Parathyroid adenoma (tissue), 2 donors: ENCODE measurements at regions not wholly inside any gene's neighbourhood (a gene's known extent, or its start where the extent isn't known, plus 50 kb on each side); places are given as distances from the start of the nearest gene placed in this dataset.

Source experiments
- H2AFZ ChIP-seq: fragments of 300-600 bp; sonication (generic); one replicate; pipeline ENCODE4 v1.7.0; 2017; ENCODE audit warnings: antibody characterized with exemption, mild to moderate bottlenecking
- H3K27ac ChIP-seq: fragments of 300-600 bp; sonication (generic); one replicate; pipeline ENCODE4 v1.7.0; 2017
- H3K27me3 ChIP-seq: fragments of 300-600 bp; sonication (generic); one replicate; pipeline ENCODE4 v1.7.0; 2017; ENCODE audit warnings: low read length; ENCODE audit not compliant: control insufficient read depth, insufficient read depth
- H3K36me3 ChIP-seq: fragments of 300-600 bp; sonication (generic); one replicate; pipeline ENCODE4 v1.7.0; 2017; ENCODE audit warnings: low read length; ENCODE audit not compliant: control insufficient read depth, insufficient read depth
- H3K4me1 ChIP-seq: fragments of 300-600 bp; sonication (generic); one replicate; pipeline ENCODE4 v1.7.0; 2017; ENCODE audit warnings: control low read depth
- H3K4me2 ChIP-seq: fragments of 300-600 bp; sonication (generic); one replicate; pipeline ENCODE4 v1.7.0; 2017; ENCODE audit warnings: low read length
- H3K4me3 ChIP-seq: fragments of 300-600 bp; sonication (generic); one replicate; pipeline ENCODE4 v1.7.0; 2017; ENCODE audit warnings: low read depth, low read length
- H3K79me2 ChIP-seq: fragments of 300-600 bp; sonication (generic); one replicate; pipeline ENCODE4 v1.7.0; 2017; ENCODE audit warnings: control low read depth
- H3K9ac ChIP-seq: fragments of 300-600 bp; sonication (generic); one replicate; pipeline ENCODE4 v1.7.0; 2017; ENCODE audit warnings: mild to moderate bottlenecking
- H3K9me3 ChIP-seq: fragments of 300-600 bp; sonication (generic); one replicate; pipeline ENCODE4 v1.7.0; 2017; ENCODE audit warnings: low read length; ENCODE audit not compliant: control insufficient read depth
- TF ChIP-seq, protein P1 (sequence below): fragments of 300-600 bp; sonication (generic); IDR thresholded peaks from one replicate; pipeline ENCODE4 v1.7.0; 2017; ENCODE audit warnings: antibody characterized with exemption, mild to moderate bottlenecking
- donor health status: primary hyperparathyroidism.

DNA sequence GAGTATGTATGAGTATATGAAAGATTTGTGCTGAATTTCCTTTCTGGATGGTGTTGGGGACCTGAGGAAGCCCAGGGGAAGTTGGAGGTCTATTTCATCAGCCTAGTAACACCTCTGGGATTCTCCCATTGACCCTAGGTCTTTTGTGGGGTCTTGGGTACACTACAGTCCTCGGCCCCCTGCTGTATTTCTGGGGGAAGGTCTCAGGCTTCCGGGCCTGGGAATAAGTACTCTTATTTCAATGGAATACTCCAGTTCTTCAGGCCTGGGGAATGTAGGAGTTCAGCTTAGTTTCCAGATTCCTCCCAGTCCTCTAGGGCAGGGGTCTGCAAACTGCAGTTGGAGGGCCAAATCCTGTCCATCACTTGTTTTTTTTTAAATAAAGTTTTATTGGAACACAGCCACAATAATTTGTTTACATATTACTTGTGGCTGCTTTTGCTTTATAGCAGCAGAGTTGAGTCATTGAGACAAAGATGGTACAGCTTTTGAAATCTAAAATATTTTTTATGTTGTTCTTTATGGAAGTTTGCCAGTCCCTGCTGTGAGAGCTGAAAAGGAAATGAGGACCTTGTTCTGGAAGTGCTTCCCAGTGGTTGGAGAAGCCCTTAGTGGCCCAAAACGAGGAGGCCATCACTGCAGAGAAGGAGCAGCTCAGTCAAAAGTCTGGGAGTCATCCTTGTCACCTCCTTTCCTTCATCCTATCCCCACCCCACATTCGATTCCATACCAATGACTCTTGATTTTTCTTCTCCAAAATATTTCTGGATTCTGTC is 142.5 kb upstream of the HS3ST2 start:
- Histone ChIP-seq H3K4me1 (no peaks in the 10 kb centered on the region), H3K9me3 (no peaks in the 10 kb centered on the region), H3K4me2 (no peak overlapping the region), H3K79me2 (no peaks in the 10 kb centered on the region), H3K9ac (no peak overlapping the region), H3K4me3 (no peak overlapping the region), H3K27ac (no peak overlapping the region), H3K27me3 (no peaks in the 10 kb centered on the region), H2AFZ (no peak overlapping the region), H3K36me3 (no peaks in the 10 kb centered on the region)
- TF ChIP-seq, protein P1, sequence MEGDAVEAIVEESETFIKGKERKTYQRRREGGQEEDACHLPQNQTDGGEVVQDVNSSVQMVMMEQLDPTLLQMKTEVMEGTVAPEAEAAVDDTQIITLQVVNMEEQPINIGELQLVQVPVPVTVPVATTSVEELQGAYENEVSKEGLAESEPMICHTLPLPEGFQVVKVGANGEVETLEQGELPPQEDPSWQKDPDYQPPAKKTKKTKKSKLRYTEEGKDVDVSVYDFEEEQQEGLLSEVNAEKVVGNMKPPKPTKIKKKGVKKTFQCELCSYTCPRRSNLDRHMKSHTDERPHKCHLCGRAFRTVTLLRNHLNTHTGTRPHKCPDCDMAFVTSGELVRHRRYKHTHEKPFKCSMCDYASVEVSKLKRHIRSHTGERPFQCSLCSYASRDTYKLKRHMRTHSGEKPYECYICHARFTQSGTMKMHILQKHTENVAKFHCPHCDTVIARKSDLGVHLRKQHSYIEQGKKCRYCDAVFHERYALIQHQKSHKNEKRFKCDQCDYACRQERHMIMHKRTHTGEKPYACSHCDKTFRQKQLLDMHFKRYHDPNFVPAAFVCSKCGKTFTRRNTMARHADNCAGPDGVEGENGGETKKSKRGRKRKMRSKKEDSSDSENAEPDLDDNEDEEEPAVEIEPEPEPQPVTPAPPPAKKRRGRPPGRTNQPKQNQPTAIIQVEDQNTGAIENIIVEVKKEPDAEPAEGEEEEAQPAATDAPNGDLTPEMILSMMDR: no peak

DNA sequence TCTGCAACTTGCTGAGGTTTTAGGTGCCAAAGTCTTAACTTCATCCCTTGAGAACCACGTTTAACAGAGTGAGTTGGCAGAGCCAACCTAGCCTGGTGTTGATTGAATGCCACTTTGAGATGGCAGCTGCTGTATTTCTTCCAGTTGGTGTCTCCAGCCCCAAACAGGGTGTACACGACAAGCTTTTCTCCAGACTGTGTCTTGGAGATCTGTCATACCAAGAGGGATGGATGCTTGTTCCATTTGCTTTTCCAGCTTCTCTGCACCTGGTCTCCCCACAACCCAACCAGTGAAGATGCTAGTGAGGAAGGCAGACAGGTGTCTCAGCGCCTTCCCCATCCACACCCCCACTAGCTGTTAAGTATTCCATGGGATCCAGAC is 141.1 kb upstream of the HS3ST2 start:
- H3K4me2 ChIP-seq: no peak overlapping the region
- H3K79me2 ChIP-seq: no peaks in the 10 kb centered on the region
- H3K4me3 ChIP-seq: no peak overlapping the region
- no peak overlapping the region for H3K9ac ChIP-seq
- no peaks in the 10 kb centered on the region for H3K36me3 ChIP-seq
- H3K4me1 ChIP-seq: no peaks in the 10 kb centered on the region
- no peak overlapping the region for H2AFZ ChIP-seq
- no peak overlapping the region for H3K27ac ChIP-seq
- TF ChIP-seq, protein P1: no peak
- H3K27me3 ChIP-seq: no peaks in the 10 kb centered on the region
- no peaks in the 10 kb centered on the region for H3K9me3 ChIP-seq

DNA sequence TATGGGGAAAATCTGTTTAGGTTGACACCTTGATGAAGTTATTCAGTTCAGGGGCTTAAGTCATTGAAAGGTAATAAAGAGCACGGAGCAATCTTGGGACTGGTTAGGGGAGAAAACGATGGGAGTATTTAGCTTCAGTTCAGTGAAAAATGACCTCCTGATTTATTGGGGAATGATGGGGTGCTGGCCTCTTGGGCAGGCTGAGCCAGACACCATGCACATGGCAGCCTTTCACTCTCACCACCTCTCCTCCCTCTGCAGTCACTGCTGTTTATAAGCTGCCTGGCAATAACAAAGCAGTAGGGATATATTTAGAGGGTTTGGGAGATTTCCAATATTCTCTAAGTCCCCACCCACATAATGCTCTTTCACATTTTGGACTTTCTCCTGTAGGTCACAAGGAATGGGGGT is 140.5 kb upstream of the HS3ST2 start:
- no peaks in the 10 kb centered on the region for H3K9me3 ChIP-seq
- no peak overlapping the region for H2AFZ ChIP-seq
- H3K4me1 ChIP-seq: no peaks in the 10 kb centered on the region
- H3K4me2 ChIP-seq: no peak overlapping the region
- H3K27me3 ChIP-seq: peaks cover 3% of the 10 kb centered on the region
- no peak overlapping the region for H3K4me3 ChIP-seq
- no peak overlapping the region for H3K9ac ChIP-seq
- H3K27ac ChIP-seq: no peak overlapping the region
- no peaks in the 10 kb centered on the region for H3K36me3 ChIP-seq
- H3K79me2 ChIP-seq: no peaks in the 10 kb centered on the region
- TF ChIP-seq, protein P1: no peak

GRCh38 chr16:22674832-22675191 is 139.2 kb upstream of the HS3ST2 start:
- H3K27ac ChIP-seq: no peak overlapping the region
- H3K4me1 ChIP-seq: no peaks in the 10 kb centered on the region
- H3K9ac ChIP-seq: no peak overlapping the region
- H3K4me3 ChIP-seq: no peak overlapping the region
- H3K36me3 ChIP-seq: no peaks in the 10 kb centered on the region
- H3K9me3 ChIP-seq: no peaks in the 10 kb centered on the region
- TF ChIP-seq, protein P1: no peak
- H2AFZ ChIP-seq: no peak overlapping the region
- no peak overlapping the region for H3K4me2 ChIP-seq
- no peaks in the 10 kb centered on the region for H3K79me2 ChIP-seq
- H3K27me3 ChIP-seq: peaks cover 3% of the 10 kb centered on the region
